GF-D8 (cell line): ENCODE measurements at regions not wholly inside any gene's neighbourhood (a gene's known extent, or its start where the extent isn't known, plus 50 kb on each side); places are given as distances from the start of the nearest gene placed in this dataset.
"Not testable (repeated sequence)": the region's sequence is repeated elsewhere in the genome, so short reads cannot be mapped to it uniquely, and the experiment has no call there.

ENCODE experiments used
- DNase-seq: peaks from one replicate; lab custom pipeline; 2025; lab: John Stamatoyannopoulos, UW

GRCh38 chr5:42949348-42950115 is 90.6 kb downstream of the ANXA2R start:
- peak; percentile 92 for DNase-seq

- DNase-seq: no peak
Observed at GRCh38 chr5:42948961-42949347, 91.2 kb downstream of the ANXA2R start.

- no peak for DNase-seq
Observed at GRCh38 chr5:42944989-42945388, 95.1 kb downstream of the ANXA2R start.

GRCh38 chr5:42943931-42944631 is 96.0 kb downstream of the ANXA2R start:
- DNase-seq: no peak

DNA sequence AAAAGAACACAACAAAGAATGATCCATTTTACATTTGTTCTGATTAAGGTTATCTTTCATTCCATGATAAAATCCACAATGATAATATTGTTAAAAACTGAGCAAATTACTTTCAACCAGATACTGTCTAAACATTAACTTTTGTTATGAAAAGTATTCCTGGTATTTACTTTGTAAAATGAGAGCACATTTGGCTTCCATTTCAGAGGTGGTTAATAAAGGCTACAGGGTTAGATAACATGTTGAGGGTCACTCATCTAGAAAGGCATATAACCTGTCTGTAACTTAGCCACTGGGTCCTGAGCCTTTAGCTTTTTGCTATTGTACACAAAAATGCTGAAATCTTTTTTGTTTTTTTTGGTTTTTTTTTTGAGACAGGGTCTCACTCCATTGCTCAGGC is 99.3 kb downstream of the ANXA2R start:
- no peak for DNase-seq

GRCh38 chr5:42932011-42932410 is 108.1 kb downstream of the ANXA2R start:
- not testable (repeated sequence) for DNase-seq

DNA sequence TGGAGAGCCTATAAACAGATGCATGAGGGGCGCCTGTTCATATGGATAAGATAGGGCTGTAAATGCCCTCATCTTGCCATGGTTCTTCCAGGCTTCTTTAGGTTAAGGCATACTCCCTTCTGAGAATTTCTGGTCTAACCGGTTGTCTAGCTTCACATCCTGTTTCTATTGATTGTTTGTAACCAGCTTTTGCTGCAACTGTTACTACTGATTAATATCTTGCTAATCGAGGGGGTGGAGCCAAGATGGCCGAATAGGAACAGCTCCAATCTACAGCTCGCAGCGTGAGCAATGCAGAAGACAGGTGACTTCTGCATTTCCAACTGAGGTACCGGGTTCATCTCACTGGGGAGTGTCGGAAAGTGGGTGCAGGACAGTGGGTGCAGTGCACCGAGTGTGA is 108.7 kb downstream of the ANXA2R start:
- DNase-seq: not testable (repeated sequence)

GRCh38 chr5:42930934-42931333 is 109.2 kb downstream of the ANXA2R start:
- DNase-seq: no peak

DNA sequence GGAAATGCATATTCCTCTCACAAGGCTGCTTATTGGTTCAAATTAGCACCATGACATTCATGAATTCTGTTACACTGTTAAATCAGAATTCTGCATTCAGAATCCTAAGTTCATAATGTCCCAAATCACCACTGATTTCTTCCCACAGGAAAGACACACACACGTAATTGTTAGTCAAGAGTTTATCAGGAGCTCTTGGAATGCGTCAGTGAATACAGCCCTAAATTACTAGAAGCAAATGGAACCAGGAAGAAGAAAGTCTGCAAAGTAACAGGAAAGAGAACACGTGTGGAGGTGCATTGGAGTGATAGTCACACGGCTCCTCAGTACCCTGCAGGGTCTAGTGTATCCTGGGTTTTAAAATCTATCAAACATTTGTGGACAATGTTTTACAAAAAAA is 110.2 kb downstream of the ANXA2R start:
- no peak for DNase-seq

DNA sequence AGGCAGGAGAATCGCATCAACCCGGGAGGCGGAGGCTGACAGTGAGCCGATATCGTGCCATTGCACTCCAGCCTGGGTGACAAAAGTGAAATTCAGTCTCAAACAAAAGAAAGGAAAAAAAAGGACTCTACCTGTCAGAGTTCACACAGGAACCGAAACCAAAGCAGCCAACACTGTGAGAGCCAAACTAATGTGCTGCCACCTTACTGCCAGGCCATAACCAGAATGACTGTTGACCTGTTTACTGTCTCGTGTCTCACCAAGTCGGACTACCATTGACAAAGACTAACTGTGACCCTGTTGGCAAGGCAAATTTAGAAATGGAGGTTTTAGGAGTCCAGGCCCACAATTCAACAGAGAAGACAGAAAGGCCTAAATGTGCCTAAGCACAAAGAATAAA is 112.4 kb downstream of the ANXA2R start:
- DNase-seq: no peak

- no peak for DNase-seq
Observed at GRCh38 chr5:42924686-42925085, 113.0 kb upstream of the SELENOP start.

DNA sequence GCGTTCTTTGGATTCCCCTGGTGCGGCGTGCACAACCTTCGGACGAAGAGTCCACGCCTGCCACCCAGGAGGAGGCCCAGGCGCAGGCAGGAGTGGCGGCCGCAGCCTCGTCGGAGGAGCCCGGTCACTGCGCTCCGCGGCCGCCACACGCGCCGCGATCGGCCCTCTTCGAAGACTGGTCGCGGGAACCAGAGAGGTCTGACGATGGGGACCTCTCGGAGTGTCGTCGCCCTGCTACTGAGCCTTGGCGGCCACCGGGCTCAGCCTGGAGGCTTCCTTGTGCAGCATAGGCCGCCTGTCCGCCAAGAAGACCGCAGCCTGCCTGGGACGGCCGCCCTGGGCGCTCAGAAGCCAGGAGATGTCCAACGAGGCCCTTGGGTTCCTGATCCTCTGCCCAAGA is 112.5 kb upstream of the SELENOP start:
- DNase-seq: no peak

DNA sequence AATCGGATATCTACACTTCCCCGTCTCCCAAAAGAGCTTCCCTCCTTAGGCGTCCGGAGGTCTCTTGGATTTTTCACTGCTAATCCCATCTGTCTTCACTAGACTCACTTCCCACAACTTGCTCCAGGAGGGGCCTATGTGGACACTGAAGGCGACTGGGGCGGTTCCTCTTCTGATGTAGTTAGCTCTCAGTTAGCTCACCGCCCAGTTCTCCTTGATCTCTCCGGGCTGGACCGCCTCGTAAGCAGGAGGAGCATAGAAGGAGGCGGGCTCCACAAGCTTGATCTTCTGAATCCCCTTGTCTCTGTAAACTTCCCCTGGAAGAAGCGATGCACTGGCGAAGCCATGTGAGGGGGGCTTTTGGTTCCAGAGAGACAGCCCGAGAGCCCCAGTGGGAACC is 112.0 kb upstream of the SELENOP start:
- DNase-seq: no peak

GRCh38 chr5:42919600-42919999 is 107.9 kb upstream of the SELENOP start:
- no peak for DNase-seq

DNA sequence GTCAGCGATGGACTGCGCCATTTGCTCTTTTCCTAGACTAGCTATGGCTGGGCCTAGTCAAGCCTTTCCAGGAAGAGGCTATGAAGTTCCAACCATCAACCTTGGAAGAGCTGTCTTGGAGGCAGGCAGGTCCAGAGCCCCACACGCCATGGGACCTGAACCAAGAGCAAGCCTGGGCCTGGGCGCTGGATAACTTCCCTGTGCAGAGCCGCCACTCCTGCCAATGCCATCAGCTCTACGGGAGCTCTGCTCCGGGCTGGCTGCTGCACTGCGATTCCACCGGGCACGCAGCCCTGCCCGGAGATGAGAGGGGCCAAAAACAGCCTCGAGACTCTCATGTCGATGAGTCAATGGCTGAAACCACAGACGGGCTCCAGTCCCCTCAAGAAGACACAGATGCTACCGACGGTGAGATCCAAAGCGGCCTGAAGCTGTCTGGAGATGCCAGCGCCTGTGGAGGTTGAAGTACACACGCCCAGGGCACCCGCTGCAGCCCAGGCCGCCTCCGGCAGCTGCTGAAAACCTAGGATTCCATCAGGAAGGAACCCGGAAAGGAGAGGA is 103.7 kb upstream of the SELENOP start:
- no peak for DNase-seq

- peak; percentile 53 for DNase-seq
Observed at GRCh38 chr5:42912184-42912798, 100.6 kb upstream of the SELENOP start.

GRCh38 chr5:42908509-42909488 is 97.1 kb upstream of the SELENOP start:
- peak; percentile 46 for DNase-seq

- DNase-seq: peak; percentile 47
Observed at GRCh38 chr5:42908086-42908485, 96.4 kb upstream of the SELENOP start.

GRCh38 chr5:42905827-42906226 is 94.1 kb upstream of the SELENOP start:
- no peak for DNase-seq

DNA sequence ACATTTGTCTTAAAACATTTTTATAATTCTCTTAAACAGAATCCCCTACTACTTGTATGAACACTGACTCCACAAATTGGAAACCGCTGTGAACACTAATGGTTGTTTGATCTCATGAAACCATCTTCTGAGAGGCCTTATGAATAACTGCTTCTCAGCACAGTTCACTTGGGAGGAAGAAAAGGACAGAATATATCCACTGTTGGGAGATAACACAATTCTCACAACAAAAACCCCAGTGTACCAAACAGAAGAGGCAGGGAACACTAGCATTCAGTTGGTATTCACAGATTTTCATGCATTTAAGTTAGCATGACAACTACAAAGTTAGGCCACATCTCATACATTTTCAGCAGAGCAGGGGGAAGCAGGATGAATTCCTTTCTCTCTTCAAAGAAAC is 89.0 kb upstream of the SELENOP start:
- DNase-seq: no peak

GRCh38 chr5:42898760-42899159 is 87.1 kb upstream of the SELENOP start:
- DNase-seq: no peak

- DNase-seq: no peak
Observed at GRCh38 chr5:42896523-42896922, 84.8 kb upstream of the SELENOP start.
